ENCODE measurements at regions not wholly inside any gene's neighbourhood (a gene's known extent, or its start where the extent isn't known, plus 50 kb on each side); places are given as distances from the start of the nearest gene placed in this dataset.
"Not testable (repeated sequence)": the region's sequence is repeated elsewhere in the genome, so short reads cannot be mapped to it uniquely, and the experiment has no call there.

DNA sequence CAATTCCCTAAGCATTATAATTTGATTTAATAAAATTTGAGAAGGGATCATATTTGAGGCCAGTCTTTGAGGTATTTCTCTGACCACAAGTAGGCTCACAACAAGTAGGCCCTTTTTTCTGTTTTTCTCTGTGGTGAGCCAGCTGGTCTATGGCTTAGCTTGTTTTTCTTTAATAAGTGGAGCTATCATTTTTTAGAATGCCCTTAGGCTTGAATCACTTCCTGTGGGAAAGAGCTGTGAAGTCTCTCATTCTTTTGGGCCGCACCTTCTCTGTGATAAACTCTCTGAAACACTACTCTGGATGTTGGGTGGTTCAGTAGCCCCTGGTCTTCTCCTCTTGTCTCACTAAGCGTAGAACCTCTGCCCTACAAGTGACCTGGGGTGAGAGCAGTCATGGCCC is 235.9 kb downstream of the SUCLG1 start:
- ChIA-PET CTCF (interaction anchor here (1.1 to 2.9 kb wide), 2 partner anchors 10 to 21 kb away, joined by 3 to 12 read pairs; no protein-coding TSS in a partner anchor), POLR2A (no interaction called here)
- TF ChIP-seq, protein P1, sequence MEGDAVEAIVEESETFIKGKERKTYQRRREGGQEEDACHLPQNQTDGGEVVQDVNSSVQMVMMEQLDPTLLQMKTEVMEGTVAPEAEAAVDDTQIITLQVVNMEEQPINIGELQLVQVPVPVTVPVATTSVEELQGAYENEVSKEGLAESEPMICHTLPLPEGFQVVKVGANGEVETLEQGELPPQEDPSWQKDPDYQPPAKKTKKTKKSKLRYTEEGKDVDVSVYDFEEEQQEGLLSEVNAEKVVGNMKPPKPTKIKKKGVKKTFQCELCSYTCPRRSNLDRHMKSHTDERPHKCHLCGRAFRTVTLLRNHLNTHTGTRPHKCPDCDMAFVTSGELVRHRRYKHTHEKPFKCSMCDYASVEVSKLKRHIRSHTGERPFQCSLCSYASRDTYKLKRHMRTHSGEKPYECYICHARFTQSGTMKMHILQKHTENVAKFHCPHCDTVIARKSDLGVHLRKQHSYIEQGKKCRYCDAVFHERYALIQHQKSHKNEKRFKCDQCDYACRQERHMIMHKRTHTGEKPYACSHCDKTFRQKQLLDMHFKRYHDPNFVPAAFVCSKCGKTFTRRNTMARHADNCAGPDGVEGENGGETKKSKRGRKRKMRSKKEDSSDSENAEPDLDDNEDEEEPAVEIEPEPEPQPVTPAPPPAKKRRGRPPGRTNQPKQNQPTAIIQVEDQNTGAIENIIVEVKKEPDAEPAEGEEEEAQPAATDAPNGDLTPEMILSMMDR (IDR thresholded peaks at IDR 0.05; ENCODE audit: control extremely low read depth, extremely low read depth, low read depth, missing control alignments) = no peak
- DNase-seq (ENCODE audit: extremely low spot score) = no peak

DNA sequence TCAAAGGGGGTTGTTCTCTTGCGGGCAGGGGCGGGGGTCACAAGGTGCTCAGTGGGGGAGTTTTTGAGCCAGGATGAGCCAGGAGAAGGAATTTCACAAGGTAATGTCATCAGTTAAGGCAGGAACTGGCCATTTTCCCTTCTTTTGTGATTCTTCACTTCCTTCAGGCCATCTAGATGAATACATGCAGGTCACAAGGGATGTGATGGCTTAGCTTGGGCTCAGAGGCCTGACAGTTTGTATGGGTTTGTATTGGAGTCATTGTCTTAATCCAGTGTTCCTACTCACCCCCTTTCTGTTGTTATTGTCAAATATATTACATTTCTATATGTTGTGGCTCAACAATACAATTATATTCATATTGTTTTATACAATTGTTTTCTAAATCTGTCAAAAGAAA is 238.0 kb downstream of the SUCLG1 start:
- CTCF ChIA-PET = interaction anchor here (1.5 kb wide), 1 partner anchor 41 kb away, joined by 3 read pairs; no protein-coding TSS in a partner anchor
- DNase-seq (ENCODE audit: extremely low spot score); POLR2A ChIA-PET: not testable (repeated sequence)

DNA sequence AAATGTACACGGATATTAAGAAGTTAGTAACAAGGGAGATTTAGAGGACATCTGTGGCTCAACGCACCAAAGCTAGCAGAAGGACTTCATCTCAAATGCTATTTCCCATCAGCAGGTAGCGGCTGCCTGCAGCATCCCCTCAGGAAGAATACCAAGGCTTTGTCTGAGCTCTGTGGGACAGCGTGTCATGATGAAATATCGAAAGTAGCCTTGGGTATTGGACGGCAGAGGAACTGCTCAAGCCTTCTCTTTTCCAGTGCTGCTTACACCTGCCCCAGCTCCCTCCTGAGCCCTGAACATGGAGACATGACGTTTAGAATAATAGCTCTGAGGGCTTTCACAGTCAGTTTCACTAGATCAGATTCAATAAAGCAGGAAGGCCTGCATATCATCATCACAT is 241.6 kb downstream of the SUCLG1 start:
- no peak for DNase-seq (ENCODE audit: extremely low spot score)
- ChIA-PET CTCF (interaction anchor here (1.0 kb wide), 1 partner anchor 86 kb away, joined by 3 read pairs; no protein-coding TSS in a partner anchor), POLR2A (no interaction called here)
- TF ChIP-seq, protein P1 (IDR thresholded peaks at IDR 0.05; ENCODE audit: control extremely low read depth, extremely low read depth, low read depth, missing control alignments) = no peak

DNA sequence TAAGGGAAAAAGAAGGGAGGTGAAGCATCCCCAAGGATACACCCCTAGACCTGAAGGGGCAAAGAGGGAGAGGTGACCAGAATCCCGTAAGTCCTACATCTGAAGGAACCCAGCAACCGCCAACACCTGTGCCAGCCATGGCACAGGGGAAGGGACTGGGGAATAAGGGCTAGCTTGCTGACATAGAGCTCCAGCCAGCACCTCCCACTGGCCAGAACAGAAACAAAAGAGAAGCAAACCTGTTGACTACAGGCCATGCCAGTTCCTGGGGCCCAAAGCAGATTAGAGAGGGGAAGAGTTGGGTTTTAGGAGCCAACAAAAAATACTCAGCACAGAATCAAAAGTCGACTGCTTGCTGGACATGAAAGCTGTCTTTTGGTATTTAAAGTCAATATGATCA is 244.6 kb downstream of the SUCLG1 start:
- CTCF ChIA-PET = interaction anchor here (1.7 to 3.1 kb wide), 3 partner anchors 8 to 24 kb away, joined by 3 to 12 read pairs (median 3); no protein-coding TSS in a partner anchor

DNA sequence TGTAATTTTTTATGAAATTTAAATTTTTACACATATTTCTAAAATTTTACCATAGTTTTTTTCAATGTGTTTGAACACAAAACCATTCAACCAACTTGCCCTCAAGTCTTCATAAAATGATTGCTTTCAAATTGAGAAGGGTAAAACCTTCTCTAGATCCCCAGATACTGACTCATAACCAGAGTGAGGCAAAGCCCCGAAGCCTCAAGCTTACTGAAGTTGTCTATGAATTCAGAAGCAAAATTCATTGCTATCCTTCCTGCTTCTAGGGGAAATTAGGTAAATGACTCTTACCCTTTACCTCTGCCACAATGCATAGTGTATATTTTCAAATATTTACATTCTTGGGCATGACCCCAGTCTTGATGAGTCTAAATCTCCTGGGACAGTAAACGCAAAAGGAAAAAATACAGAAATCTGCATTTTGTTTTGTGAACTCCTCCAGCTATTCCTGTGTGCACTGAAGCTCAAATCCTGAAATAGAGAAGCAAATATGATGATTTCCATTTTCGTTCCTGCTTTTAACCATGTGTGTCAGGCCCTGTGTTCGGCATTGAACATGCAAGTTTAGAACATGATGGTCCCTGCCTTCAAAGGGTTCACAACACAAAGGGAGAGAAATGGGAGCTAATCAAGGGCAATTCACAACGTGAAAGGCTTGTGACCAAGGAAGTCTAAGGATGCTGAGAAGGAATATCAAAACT is 246.3 kb downstream of the SUCLG1 start:
- ChIA-PET CTCF (interaction anchor here (0.8 to 3.1 kb wide), 4 partner anchors 10 to 27 kb away, joined by 3 to 12 read pairs (median 3); no protein-coding TSS in a partner anchor), POLR2A (no interaction called here)
- TF ChIP-seq, protein P1 (IDR thresholded peaks at IDR 0.05; ENCODE audit: control extremely low read depth, extremely low read depth, low read depth, missing control alignments) = no peak
- peak; percentile 21 for DNase-seq (ENCODE audit: extremely low spot score)

More for the DNA sequence above, 244.6 kb downstream of the SUCLG1 start:
- POLR2A ChIA-PET = no interaction called here
- no peak for DNase-seq (ENCODE audit: extremely low spot score)
- TF ChIP-seq, protein P1 (IDR thresholded peaks at IDR 0.05; ENCODE audit: control extremely low read depth, extremely low read depth, low read depth, missing control alignments) = no peak

DNA sequence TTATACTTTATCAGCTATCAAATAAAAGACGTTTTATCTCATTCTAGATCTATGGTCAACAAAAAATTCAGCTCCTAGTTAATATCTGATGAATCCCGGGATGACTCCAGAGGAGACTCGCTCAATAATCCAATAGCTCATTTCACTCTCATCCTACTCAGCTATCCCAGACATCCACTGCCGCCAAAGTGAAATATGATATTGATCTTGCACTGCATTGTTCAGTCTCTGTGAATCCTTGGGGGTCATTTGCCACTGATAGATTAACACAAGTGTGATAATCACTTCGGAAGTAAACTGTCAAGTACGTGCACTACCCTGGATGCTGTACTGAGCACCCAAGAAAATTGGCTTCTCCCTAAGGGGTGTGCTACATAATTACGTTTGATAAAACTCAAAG is 249.1 kb downstream of the SUCLG1 start:
- no peak for DNase-seq (ENCODE audit: extremely low spot score)
- CTCF ChIA-PET = no interaction called here
- TF ChIP-seq, protein P1 (IDR thresholded peaks at IDR 0.05; ENCODE audit: control extremely low read depth, extremely low read depth, low read depth, missing control alignments) = no peak

DNA sequence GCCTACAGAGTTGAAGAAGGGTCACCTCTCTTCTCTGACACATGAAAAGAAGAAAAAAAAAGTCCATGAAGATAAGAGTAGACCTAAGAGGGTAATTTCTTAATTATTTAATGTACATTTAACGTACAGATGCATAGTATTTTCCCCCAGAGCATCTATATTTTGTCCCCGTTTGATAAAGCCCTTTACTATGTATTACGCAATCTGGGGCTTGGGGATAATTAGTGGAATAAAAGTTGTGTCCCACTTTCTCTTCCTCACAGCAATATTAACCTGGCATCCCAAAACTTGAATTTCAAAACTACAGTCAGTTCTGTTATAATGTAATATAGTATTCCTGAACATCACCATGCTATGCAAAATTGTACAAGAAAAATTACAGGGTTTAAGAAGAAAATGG is 254.1 kb downstream of the SUCLG1 start:
- TF ChIP-seq, protein P1 (IDR thresholded peaks at IDR 0.05; ENCODE audit: control extremely low read depth, extremely low read depth, low read depth, missing control alignments) = no peak
- POLR2A ChIA-PET = no interaction called here
- no peak for DNase-seq (ENCODE audit: extremely low spot score)
- CTCF ChIA-PET = no interaction called here

More for the DNA sequence above, 249.1 kb downstream of the SUCLG1 start:
- POLR2A ChIA-PET = no interaction called here
